Esophagus muscularis mucosa (tissue), 3 donors: ENCODE measurements at regions not wholly inside any gene's neighbourhood (a gene's known extent, or its start where the extent isn't known, plus 50 kb on each side); places are given as distances from the start of the nearest gene placed in this dataset.

Experiments
- POLR2A ChIP-seq: fragments of 450-650 bp; IDR thresholded peaks from one replicate; pipeline ENCODE4 v1.6.1; 2017; ENCODE audit warnings: antibody characterized with exemption, moderate library complexity, mild to moderate bottlenecking, low read depth
- POLR2AphosphoS5 ChIP-seq, 2 donors: sonication (generic); formaldehyde crosslinking; IDR thresholded peaks; one replicate each; pipeline ENCODE4 v1.6.1; 2017; ENCODE audit warnings: antibody characterized with exemption in 2 of 2
- TF ChIP-seq, protein P1 (sequence below), 3 experiments: fragments of 200-600 bp in 2 of 3; fragments of 450-650 bp in 1 of 3; sonication (generic) in 2 of 3; IDR thresholded peaks; one replicate each; pipeline ENCODE4 v1.5.1; 2017 to 2019; ENCODE audit warnings: antibody characterized with exemption in 3 of 3, mild to moderate bottlenecking in 2 of 3, moderate library complexity in 1 of 3

DNA sequence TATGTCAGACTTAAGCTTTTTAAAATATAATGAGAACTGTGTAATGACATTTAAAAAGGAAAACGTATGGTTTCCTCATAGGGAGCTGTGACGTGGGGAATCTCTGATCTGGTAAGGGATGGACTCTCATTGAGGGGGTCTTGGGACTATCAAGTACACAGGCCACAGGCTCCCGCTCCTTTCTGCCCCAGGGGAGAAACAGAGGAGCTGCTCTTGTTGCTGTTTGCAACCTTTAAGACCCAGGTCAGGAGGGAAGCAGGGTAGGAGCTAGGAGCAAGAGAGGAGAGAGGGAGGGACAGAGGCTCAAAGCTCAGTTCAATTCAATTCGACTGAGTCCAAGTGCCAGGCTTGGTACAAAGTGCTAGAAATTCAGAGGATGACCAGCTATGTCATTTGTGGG is 185.1 kb upstream of the CSF3R start:
- no peak for TF ChIP-seq POLR2AphosphoS5 (IDR thresholded peaks at IDR 0.05)
- TF ChIP-seq POLR2A, result no peak
- TF ChIP-seq, protein P1, sequence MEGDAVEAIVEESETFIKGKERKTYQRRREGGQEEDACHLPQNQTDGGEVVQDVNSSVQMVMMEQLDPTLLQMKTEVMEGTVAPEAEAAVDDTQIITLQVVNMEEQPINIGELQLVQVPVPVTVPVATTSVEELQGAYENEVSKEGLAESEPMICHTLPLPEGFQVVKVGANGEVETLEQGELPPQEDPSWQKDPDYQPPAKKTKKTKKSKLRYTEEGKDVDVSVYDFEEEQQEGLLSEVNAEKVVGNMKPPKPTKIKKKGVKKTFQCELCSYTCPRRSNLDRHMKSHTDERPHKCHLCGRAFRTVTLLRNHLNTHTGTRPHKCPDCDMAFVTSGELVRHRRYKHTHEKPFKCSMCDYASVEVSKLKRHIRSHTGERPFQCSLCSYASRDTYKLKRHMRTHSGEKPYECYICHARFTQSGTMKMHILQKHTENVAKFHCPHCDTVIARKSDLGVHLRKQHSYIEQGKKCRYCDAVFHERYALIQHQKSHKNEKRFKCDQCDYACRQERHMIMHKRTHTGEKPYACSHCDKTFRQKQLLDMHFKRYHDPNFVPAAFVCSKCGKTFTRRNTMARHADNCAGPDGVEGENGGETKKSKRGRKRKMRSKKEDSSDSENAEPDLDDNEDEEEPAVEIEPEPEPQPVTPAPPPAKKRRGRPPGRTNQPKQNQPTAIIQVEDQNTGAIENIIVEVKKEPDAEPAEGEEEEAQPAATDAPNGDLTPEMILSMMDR (IDR thresholded peaks at IDR 0.05), result no peak
